ENCODE measurements at regions not wholly inside any gene's neighbourhood (a gene's known extent, or its start where the extent isn't known, plus 50 kb on each side); places are given as distances from the start of the nearest gene placed in this dataset.
A peak's percentile ranks its signal among the peaks of the same experiment; 100 is the strongest.

GRCh38 chr15:36315649-36316048, 263.8 kb upstream of the CDIN1 start:
- no peak for DNase-seq

DNA sequence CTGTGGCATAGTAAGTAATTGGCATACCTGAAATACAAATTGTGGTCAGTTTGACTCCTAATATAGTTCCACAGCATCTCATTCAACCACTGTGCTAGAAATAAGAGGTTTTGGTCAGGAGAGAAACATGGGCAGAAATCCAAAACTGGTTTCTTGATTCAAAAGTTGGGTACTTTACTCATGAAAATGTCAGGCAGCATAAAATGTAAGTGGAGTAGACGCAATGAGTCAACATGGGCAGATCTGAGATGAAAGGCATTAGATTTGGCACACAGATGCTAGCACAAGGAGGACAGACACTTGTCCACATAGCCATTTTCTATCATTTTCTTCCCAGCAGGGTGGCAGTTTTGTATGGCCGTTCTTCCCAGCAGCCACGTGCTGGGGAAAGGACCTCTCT, 255.8 kb upstream of the CDIN1 start:
- peak; percentile 86 for DNase-seq

DNA sequence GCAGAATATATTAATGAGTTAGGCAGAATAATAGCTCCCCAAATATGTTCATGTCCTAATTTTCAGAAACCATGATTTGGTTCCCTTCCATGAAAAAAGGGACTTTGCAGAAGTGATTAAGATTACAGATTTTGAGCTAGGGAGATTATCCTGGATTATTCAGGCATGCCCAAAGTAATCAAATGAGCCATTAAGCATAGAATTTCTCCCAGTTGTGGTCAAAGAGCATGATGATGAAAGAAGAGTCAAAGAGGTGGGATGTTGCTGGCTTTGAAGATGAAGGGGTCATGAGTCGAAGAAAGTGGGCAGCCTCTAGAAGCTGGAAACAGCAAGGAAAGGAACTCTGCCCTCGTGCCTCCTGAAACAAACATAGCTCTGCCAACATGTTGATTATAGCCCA, 254.2 kb upstream of the CDIN1 start:
- DNase-seq: no peak

DNA sequence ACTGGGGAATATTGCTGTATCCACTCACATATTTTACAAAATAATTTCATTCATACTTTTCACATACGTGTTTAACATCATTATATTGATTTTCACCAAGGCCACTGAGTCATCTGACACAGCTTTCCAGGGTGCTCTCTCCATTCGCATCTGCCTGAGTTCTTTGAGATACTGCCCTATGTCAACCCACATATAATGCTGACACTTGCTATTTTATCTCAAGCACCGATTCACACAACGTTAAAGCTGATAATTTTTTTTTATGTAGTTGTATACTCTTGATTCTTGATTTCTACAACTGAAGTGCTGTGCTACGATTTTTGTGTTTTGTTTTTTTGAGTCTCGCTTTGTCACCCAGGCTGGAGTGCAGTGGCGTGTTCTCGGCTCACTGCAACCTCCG, 249.8 kb upstream of the CDIN1 start:
- DNase-seq: no peak

GRCh38 chr15:36330598-36330997, 248.8 kb upstream of the CDIN1 start:
- peak; percentile 1 for DNase-seq

DNA sequence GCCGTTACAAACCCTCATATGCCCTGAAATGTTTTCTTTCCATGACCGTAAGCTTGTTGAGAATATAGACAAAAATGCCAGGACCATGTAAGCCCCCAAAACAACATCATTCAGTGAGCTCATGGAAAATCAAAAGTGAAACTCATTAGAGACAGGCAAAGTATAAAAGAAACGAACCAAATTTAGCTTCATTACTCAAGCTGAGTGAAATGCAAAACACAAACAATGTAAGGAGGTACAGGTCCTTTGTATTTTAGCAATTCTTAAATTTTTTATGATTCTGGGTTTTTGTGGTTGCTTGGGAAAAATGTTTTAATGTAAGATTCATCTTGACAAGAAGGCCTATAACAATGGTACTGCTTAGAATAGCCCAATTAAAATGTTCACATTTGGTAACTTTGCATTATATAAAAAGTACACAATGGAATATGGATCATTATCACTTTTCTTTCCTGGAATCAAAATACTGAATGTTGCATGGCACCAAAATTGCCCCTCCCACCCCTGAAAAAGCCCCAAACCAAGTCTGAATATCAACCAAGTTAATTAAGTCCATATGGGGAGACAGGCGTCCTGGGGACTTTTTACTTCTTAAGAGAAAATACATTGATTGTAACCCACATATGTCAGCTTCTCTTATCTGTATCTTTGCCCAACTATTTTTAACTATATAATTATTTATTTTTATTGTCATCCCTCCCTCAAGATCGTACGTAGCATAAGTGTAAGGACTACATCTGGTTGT, 247.7 kb upstream of the CDIN1 start:
- DNase-seq: no peak

- no peak for DNase-seq
These were observed 247.1 kb upstream of the CDIN1 start for GRCh38 chr15:36332301-36332700.

DNA sequence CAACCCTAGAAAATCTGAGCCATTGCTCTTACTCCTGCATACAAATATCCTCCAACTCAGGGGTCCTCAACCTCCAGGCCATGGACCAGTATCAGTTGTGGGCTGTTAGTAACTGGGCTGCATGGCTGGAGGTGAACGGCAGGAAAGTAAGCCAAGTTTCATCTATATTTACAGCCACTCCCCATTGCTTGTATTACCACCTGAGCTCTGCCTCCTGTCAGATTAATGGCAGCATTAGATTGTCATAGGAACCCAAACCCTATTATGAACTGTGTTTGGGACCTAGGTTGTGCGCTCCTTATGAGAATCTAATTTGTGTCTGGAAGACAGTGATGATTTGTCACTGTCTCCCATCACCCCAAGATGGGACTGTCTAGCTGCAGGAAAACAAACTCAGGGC, 246.5 kb upstream of the CDIN1 start:
- DNase-seq: no peak

GRCh38 chr15:36334059-36334458, 245.4 kb upstream of the CDIN1 start:
- no peak for DNase-seq

- no peak for DNase-seq
These were observed 244.2 kb upstream of the CDIN1 start for GRCh38 chr15:36335224-36335623.

GRCh38 chr15:36335659-36336058, 243.8 kb upstream of the CDIN1 start:
- DNase-seq: no peak

- no peak for DNase-seq
These were observed 234.5 kb upstream of the CDIN1 start for GRCh38 chr15:36344887-36345286.

GRCh38 chr15:36347272-36347858, 232.1 kb upstream of the CDIN1 start:
- DNase-seq: no peak

- DNase-seq: no peak
These were observed 223.0 kb upstream of the CDIN1 start for GRCh38 chr15:36356466-36356865.

GRCh38 chr15:36356978-36357601, 222.3 kb upstream of the CDIN1 start:
- no peak for DNase-seq

DNA sequence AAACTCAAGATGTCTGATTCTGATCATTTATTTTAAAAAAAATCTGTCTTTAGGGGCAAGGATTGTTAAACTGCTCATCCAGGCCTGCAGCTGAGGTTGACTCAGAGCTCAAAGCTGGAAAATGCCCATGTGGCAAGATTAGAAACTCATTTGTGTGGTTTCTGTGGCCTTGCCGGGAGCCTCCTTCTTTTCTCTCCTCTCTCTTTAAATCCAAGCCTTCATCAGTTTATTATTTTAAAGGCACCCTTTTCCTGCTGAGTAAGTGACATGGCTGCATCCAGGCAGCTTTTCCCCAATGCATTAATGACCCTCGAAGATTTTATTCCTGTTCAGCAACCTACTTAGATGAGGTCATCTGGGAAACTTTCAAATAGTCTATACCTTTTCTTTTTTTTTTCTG, 221.3 kb upstream of the CDIN1 start:
- DNase-seq: no peak

GRCh38 chr15:36358523-36358922, 220.9 kb upstream of the CDIN1 start:
- no peak for DNase-seq

GRCh38 chr15:36359286-36359685, 220.1 kb upstream of the CDIN1 start:
- DNase-seq: peak; percentile 1

DNA sequence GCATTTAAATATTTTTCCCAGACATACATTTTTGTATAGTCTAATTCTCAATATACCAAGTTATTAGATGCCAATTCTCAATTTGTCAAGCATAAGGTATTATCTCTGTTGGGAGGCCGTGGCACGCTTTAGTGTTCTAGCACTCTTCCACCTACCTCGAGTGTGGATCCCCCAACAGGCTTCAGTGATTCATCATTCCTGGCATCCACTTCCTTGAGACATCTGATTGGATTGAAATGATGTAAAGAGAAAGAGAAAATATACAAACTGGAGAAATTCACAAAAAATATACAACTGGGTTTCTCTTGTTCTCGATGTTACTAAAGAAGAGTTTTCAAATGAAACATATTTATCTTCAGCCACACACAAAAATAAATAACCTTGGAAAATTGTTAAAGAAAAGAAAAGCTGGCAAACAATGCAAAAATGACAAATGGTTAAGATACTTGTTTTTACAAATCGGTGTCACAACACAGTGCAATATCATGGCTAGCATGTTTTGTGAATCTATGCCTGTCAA, 218.0 kb upstream of the CDIN1 start:
- no peak for DNase-seq

GRCh38 chr15:36362509-36362915, 216.9 kb upstream of the CDIN1 start:
- no peak for DNase-seq

- no peak for DNase-seq
These were observed 216.1 kb upstream of the CDIN1 start for GRCh38 chr15:36363335-36363734.

GRCh38 chr15:36364377-36364776, 215.0 kb upstream of the CDIN1 start:
- DNase-seq: no peak

DNA sequence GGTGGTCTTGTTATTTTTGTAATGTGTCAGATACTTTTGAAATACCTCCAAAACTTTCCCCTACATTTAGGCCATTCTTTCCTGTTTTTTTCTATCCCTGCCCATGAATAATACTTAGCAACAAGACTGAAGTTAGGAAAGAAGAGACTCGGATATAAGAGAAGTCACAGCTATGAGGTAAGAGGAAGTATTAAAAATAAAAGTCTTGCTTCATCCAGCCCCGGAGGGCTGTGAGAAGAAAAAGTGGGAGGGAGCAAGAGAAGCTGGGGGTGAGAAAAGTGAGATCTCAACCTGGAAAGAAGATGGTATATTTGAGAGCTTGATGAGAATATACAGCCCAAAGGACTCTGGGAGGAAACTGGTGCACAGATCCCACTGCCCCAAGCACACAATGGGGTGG, 213.5 kb upstream of the CDIN1 start:
- no peak for DNase-seq

- DNase-seq: no peak
These were observed 209.2 kb upstream of the CDIN1 start for GRCh38 chr15:36370051-36370730.
